GM13977 (cell line): ENCODE measurements at regions not wholly inside any gene's neighbourhood (a gene's known extent, or its start where the extent isn't known, plus 50 kb on each side); places are given as distances from the start of the nearest gene placed in this dataset.

ENCODE experiments used
- DNase-seq: peaks from one replicate; pipeline ENCODE4 v3.0.0; 2012; ENCODE audit warnings: low spot score
- CTCF ChIP-seq: IDR thresholded peaks from 2 replicates; pipeline ENCODE4 v1.5.1; 2012; ENCODE audit warnings: mild to moderate bottlenecking, control low read depth; ENCODE audit not compliant: insufficient read depth; ENCODE audit errors: extremely low read depth, missing control alignments
- in situ Hi-C: fragments of 300-500 bp; cut with MboI; formaldehyde crosslinking; loops from one replicate; pipeline ENCODE4 v1.12.0; 2022; ENCODE audit warnings: low sequenced_read_pairs, low pct_unique_long_range_greater_than_20kb, mixed read lengths, inconsistent platforms; ENCODE audit not compliant: unreplicated experiment

GRCh38 chr6:85044361-85044760, 280.0 kb upstream of the TBX18 start:
- no peak for DNase-seq
- TF ChIP-seq CTCF, result no peak
- in situ Hi-C loops, result no loop called here

- TF ChIP-seq CTCF, result no peak
- DNase-seq, result no peak
- in situ Hi-C loops, result no loop called here
Observed at GRCh38 chr6:85041376-85041775, 277.0 kb upstream of the TBX18 start.

GRCh38 chr6:85037221-85037620, 272.8 kb upstream of the TBX18 start:
- no peak for DNase-seq
- no peak for TF ChIP-seq CTCF
- in situ Hi-C loops, result no loop called here

GRCh38 chr6:85035766-85036165, 271.4 kb upstream of the TBX18 start:
- in situ Hi-C loops, result no loop called here
- no peak for TF ChIP-seq CTCF
- DNase-seq, result no peak

GRCh38 chr6:85033547-85033946, 269.1 kb upstream of the TBX18 start:
- no peak for TF ChIP-seq CTCF
- DNase-seq, result no peak
- in situ Hi-C loops, result no loop called here

GRCh38 chr6:85026021-85026420, 261.6 kb upstream of the TBX18 start:
- in situ Hi-C loops, result no loop called here
- no peak for TF ChIP-seq CTCF
- no peak for DNase-seq

GRCh38 chr6:85023721-85024120, 259.3 kb upstream of the TBX18 start:
- no peak for DNase-seq
- no peak for TF ChIP-seq CTCF
- in situ Hi-C loops, result no loop called here
